Spinal cord (tissue), 9 donors: ENCODE measurements at regions not wholly inside any gene's neighbourhood (a gene's known extent, or its start where the extent isn't known, plus 50 kb on each side); places are given as distances from the start of the nearest gene placed in this dataset.
A peak's percentile ranks its signal among the peaks of the same experiment; 100 is the strongest.

Experiments used
- DNase-seq, 6 donors: peaks; one replicate each; pipeline versions ENCODE4 v3.0.0 to v3.0.0-alpha.2; 2013 to 2015; ENCODE audit warnings: low spot score in 6 of 6, low read depth in 4 of 6
- H3K27ac ChIP-seq: one replicate; pipeline ENCODE4 v1.5.1; 2013; ENCODE audit warnings: low read depth, low read length, control low read depth
- H3K27me3 ChIP-seq: one replicate; pipeline ENCODE4 v1.6.1; 2013; ENCODE audit warnings: low read length; ENCODE audit not compliant: control insufficient read depth, insufficient read depth
- H3K36me3 ChIP-seq: one replicate; pipeline ENCODE4 v1.6.1; 2013; ENCODE audit warnings: low read length; ENCODE audit not compliant: control insufficient read depth, insufficient read depth
- H3K4me1 ChIP-seq: one replicate; pipeline ENCODE4 v1.6.1; 2013; ENCODE audit warnings: low read length; ENCODE audit not compliant: control insufficient read depth, insufficient read depth
- H3K4me3 ChIP-seq: one replicate; pipeline ENCODE4 v1.5.1; 2013; ENCODE audit warnings: low read depth, low read length, control low read depth
- H3K9me3 ChIP-seq: one replicate; pipeline ENCODE4 v1.6.1; 2013; ENCODE audit warnings: low read length; ENCODE audit not compliant: control insufficient read depth, insufficient read depth
- WGBS: methylation state at CpG from one replicate; pipeline ENCODE4 v1.1.5; 2013; ENCODE audit warnings: missing lambda C conversion rate; ENCODE audit not compliant: insufficient coverage; 5-methylcytosine and 5-hydroxymethylcytosine counted together
- donor health status: healthy.

DNA sequence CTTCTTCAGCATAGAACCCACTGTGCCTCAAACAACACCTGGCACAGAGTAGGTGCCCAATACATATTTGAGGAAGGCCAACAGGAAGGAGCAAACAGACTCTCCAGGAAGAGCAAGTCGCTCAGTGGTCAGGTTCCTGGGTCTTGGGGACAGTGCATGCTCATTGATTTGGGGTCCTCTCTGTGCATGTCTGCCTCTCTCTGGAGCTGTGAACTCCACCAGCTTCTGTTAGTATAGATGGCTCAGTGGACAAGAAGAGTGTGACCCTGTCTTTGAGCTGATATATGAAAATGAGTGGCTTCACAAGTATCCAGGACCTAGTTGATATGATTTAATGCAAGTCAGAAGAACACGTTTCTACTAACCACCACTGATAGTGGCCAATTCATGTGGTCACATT, 98.7 kb downstream of the KCTD15 start:
- no peak for DNase-seq
- no peak overlapping the region for H3K27ac ChIP-seq
- no peaks in the 10 kb centered on the region for H3K36me3 ChIP-seq
- no peaks in the 10 kb centered on the region for H3K27me3 ChIP-seq
- H3K4me1 ChIP-seq: no peaks in the 10 kb centered on the region
- H3K4me3 ChIP-seq: no peak overlapping the region
- 91% methylated on average over 1 of the region's 2 CpGs for WGBS
- H3K9me3 ChIP-seq: peaks cover 5% of the 10 kb centered on the region

DNA sequence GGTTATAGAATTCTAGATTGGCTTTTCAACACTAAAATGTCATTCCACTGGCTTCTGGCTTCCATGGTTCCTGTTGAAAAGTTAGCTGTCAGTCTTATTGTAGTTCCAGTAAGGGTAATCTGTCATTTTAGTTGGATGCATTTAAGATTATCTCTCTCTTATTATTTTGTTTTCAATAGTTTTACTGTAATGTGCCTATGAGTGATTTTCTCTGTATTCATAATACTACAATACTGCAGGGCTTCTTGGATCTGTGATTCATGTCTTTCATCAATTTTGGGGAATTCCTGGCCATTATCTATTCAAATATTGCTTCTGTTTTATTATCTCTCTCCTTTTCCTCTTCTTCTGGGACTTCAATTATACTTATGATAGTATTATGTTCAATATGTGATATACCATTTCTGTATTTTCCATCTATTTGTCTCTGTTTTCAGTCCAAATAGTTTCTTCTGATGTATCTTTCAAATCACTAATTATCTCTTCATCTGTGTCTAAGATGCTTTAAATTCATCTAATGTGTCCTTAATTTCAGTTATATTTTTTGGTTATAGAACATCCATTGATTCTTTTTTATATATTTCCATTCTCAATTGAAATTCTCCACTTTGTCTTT, 101.5 kb downstream of the KCTD15 start:
- H3K9me3 ChIP-seq: peaks cover 5% of the 10 kb centered on the region
- H3K4me3 ChIP-seq: no peak overlapping the region
- no peak overlapping the region for H3K27ac ChIP-seq
- H3K27me3 ChIP-seq: no peaks in the 10 kb centered on the region
- no peaks in the 10 kb centered on the region for H3K36me3 ChIP-seq
- no peak for DNase-seq
- no peaks in the 10 kb centered on the region for H3K4me1 ChIP-seq

- peaks cover 13% of the 10 kb centered on the region for H3K27me3 ChIP-seq
- H3K36me3 ChIP-seq: no peaks in the 10 kb centered on the region
- 60% methylated on average over 3 of the region's 3 CpGs for WGBS
- peaks cover 10% of the 10 kb centered on the region for H3K4me1 ChIP-seq
- no peak for DNase-seq
- H3K4me3 ChIP-seq: no peak overlapping the region
- H3K9me3 ChIP-seq: peaks cover 5% of the 10 kb centered on the region
- no peak overlapping the region for H3K27ac ChIP-seq
These were observed 104.1 kb downstream of the KCTD15 start for GRCh38 chr19:33900817-33901216.

- peaks cover 25% of the 10 kb centered on the region for H3K27me3 ChIP-seq
These were observed 105.7 kb downstream of the KCTD15 start for GRCh38 chr19:33902395-33902794.

GRCh38 chr19:33902802-33903488, 106.3 kb downstream of the KCTD15 start:
- H3K27me3 ChIP-seq: peaks cover 30% of the 10 kb centered on the region
- peaks cover 2% of the 10 kb centered on the region for H3K9me3 ChIP-seq
- H3K36me3 ChIP-seq: no peaks in the 10 kb centered on the region
- 89% methylated on average over 7 of the region's 22 CpGs for WGBS
- H3K4me3 ChIP-seq: no peak overlapping the region
- DNase-seq: no peak
- H3K4me1 ChIP-seq: peaks cover 22% of the 10 kb centered on the region
- H3K27ac ChIP-seq: no peak overlapping the region

More at GRCh38 chr19:33902395-33902794, 105.7 kb downstream of the KCTD15 start:
- Histone ChIP-seq H3K36me3 (no peaks in the 10 kb centered on the region), H3K9me3 (peaks cover 5% of the 10 kb centered on the region), H3K27ac (no peak overlapping the region), H3K4me3 (no peak overlapping the region), H3K4me1 (peaks cover 22% of the 10 kb centered on the region)
- no CpG with 5 or more reads among the region's 3 CpGs for WGBS
- peak in 1 of 6 donors; percentile 68 for DNase-seq

- Histone ChIP-seq H3K4me3 (no peak overlapping the region), H3K9me3 (no peaks in the 10 kb centered on the region), H3K27ac (no peak overlapping the region), H3K4me1 (peaks cover 22% of the 10 kb centered on the region), H3K36me3 (no peaks in the 10 kb centered on the region), H3K27me3 (peaks cover 33% of the 10 kb centered on the region)
- DNase-seq: no peak
- no CpG with 5 or more reads among the region's 9 CpGs for WGBS
These were observed 106.8 kb downstream of the KCTD15 start for GRCh38 chr19:33903489-33903850.

- Histone ChIP-seq H3K4me1 (peaks cover 22% of the 10 kb centered on the region), H3K9me3 (no peaks in the 10 kb centered on the region), H3K27me3 (peaks cover 34% of the 10 kb centered on the region), H3K4me3 (no peak overlapping the region), H3K36me3 (no peaks in the 10 kb centered on the region), H3K27ac (no peak overlapping the region)
- DNase-seq: peak in 1 of 6 donors; percentile 17
- WGBS: 66% methylated on average over 6 of the region's 7 CpGs
These were observed 108.0 kb downstream of the KCTD15 start for GRCh38 chr19:33904681-33905080.

GRCh38 chr19:33905473-33905936, 108.8 kb downstream of the KCTD15 start:
- Histone ChIP-seq H3K9me3 (no peaks in the 10 kb centered on the region), H3K27me3 (peaks cover 34% of the 10 kb centered on the region), H3K27ac (peak overlapping the region; percentile 42), H3K4me3 (peak overlapping the region; percentile 36), H3K36me3 (no peaks in the 10 kb centered on the region), H3K4me1 (peaks cover 22% of the 10 kb centered on the region)
- WGBS: 8% methylated on average over 26 of the region's 26 CpGs
- peak in 2 of 6 donors; percentile 32 to 38 for DNase-seq

GRCh38 chr19:33905937-33906577, 109.4 kb downstream of the KCTD15 start:
- under 1% methylated on average over 43 of the region's 60 CpGs for WGBS
- peak overlapping the region; percentile 36 for H3K4me3 ChIP-seq
- peak overlapping the region; percentile 42 for H3K27ac ChIP-seq
- H3K36me3 ChIP-seq: no peaks in the 10 kb centered on the region
- H3K4me1 ChIP-seq: peaks cover 22% of the 10 kb centered on the region
- no peaks in the 10 kb centered on the region for H3K9me3 ChIP-seq
- H3K27me3 ChIP-seq: peaks cover 34% of the 10 kb centered on the region
- peak in 2 of 6 donors; percentile 15 to 44 for DNase-seq
